ENCODE measurements at regions not wholly inside any gene's neighbourhood (a gene's known extent, or its start where the extent isn't known, plus 50 kb on each side); places are given as distances from the start of the nearest gene placed in this dataset.

- TF ChIP-seq ZNF609 (CRISPR knock-in tag; IDR thresholded peaks at IDR 0.05; ENCODE audit: borderline replicate concordance) = no peak
Observed at GRCh38 chr17:33914125-33914524, 341.0 kb upstream of the CCL2 start (continued).

GRCh38 chr17:33922971-33923370, 332.1 kb upstream of the CCL2 start:
- H3K27ac ChIP-seq (ENCODE audit: extremely low read length, insufficient read depth, low read length) = no peak overlapping the region
- no peak overlapping the region for H3K4me3 ChIP-seq (replicated peaks in 1 of 3; ENCODE audit: insufficient read depth in 1 of 3, low read depth in 2 of 3, low read length in 3 of 3)
- no TSS peak for BruUV-seq (replicated peaks)
- H3K79me2 ChIP-seq (ENCODE audit: insufficient read depth, low read length) = no peaks in the 10 kb centered on the region
- H3K27me3 ChIP-seq (ENCODE audit: control insufficient read depth in 1 of 2, insufficient read depth in 2 of 2, low read length in 2 of 2) = no peaks in the 10 kb centered on the region
- ChIA-PET CTCF (ENCODE audit: low intra/inter-chr PET ratio, low total read pairs) (no interaction called here), POLR2A (no interaction called here)
- in situ Hi-C loops (cut with HindIII; ENCODE audit: extremely low pct_ligation_motif_present, low pct_unique_long_range_greater_than_20kb) (no loop called here), intact Hi-C loops (cut with micrococcal nuclease; ENCODE audit: unreplicated experiment) (no loop called here)
- no peaks in the 10 kb centered on the region for H3K9me3 ChIP-seq (ENCODE audit: low read length)
- FAIRE-seq = no peak
- WGBS (ENCODE audit: low lambda C conversion rate) = 23% methylated on average over 4 of the region's 4 CpGs
- H3K9ac ChIP-seq (ENCODE audit: insufficient read depth, low read depth, low read length) = no peak overlapping the region
- H2AFZ ChIP-seq (ENCODE audit: low read length) = no peak overlapping the region
- H3K36me3 ChIP-seq (replicated peaks in 1 of 2; ENCODE audit: control insufficient read depth in 1 of 2, insufficient read depth in 2 of 2, low read length in 2 of 2) = no peaks in the 10 kb centered on the region
- no peaks in the 10 kb centered on the region for H3K4me1 ChIP-seq (ENCODE audit: insufficient read depth, low read length)
- DNase-seq (ENCODE audit: low spot score) = no peak
- ATAC-seq = no peak
- no peak overlapping the region for H3K4me2 ChIP-seq (ENCODE audit: low read depth, low read length)
- H4K20me1 ChIP-seq (ENCODE audit: insufficient read depth, low read length) = no peaks in the 10 kb centered on the region
- TF ChIP-seq KDM3A (CRISPR knock-in tag; IDR thresholded peaks at IDR 0.05; ENCODE audit: low read depth) (no peak), ZNF780A (CRISPR knock-in tag; IDR thresholded peaks at IDR 0.05) (no peak), CENPT (CRISPR knock-in tag; IDR thresholded peaks at IDR 0.05; ENCODE audit: low read depth) (no peak), PRPF4 (IDR thresholded peaks at IDR 0.05; ENCODE audit: low read depth, low read length, poor library complexity, severe bottlenecking) (no peak), ZXDC (CRISPR knock-in tag; IDR thresholded peaks at IDR 0.05) (no peak), DZIP1 (CRISPR knock-in tag; IDR thresholded peaks at IDR 0.05) (no peak), ZNF331 (CRISPR knock-in tag; IDR thresholded peaks at IDR 0.05) (no peak), SMC3 (IDR thresholded peaks at IDR 0.05; ENCODE audit: low read length) (no peak), HNF1B (CRISPR knock-in tag; IDR thresholded peaks at IDR 0.05) (no peak), ZC3H13 (CRISPR knock-in tag; IDR thresholded peaks at IDR 0.05) (no peak)

Data from HepG2 (cell line).